DMS 273 (cell line): ENCODE measurements at regions not wholly inside any gene's neighbourhood (a gene's known extent, or its start where the extent isn't known, plus 50 kb on each side); places are given as distances from the start of the nearest gene placed in this dataset.
"Not testable (repeated sequence)": the region's sequence is repeated elsewhere in the genome, so short reads cannot be mapped to it uniquely, and the experiment has no call there.

Source experiments
- DNase-seq: peaks from one replicate; lab custom pipeline; 2025; ENCODE audit not compliant: unreplicated experiment; lab: John Stamatoyannopoulos, UW

DNA sequence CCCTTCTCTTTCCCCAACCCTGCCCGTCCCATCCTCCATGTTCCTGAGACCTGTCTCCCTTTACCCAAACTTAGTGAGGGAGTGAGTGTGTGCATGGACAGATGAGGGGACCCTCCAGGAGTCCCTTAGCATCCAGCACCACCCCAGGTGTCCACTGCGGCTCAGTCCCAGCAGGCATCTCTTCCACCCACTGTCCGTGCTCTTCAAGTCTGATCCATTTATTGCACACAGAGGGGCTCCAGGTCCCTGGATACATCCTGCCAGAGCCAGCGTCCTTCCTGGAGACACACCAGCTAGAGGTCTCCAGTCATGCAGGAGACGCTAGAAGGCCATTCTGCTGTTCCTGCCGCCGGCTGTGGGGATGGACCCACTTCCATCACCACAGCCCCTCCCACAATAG lies 239.2 kb downstream of the ADGRD1 start:
- DNase-seq: no peak

- DNase-seq: peak; percentile 13
Observed at GRCh38 chr12:131194166-131194565, 240.5 kb downstream of the ADGRD1 start.

GRCh38 chr12:131195796-131196195 lies 242.1 kb downstream of the ADGRD1 start:
- DNase-seq: no peak

GRCh38 chr12:131196220-131196619 lies 242.5 kb downstream of the ADGRD1 start:
- DNase-seq: no peak

- DNase-seq: no peak
Observed at GRCh38 chr12:131197490-131197889, 243.8 kb downstream of the ADGRD1 start.

GRCh38 chr12:131199221-131199620 lies 245.5 kb downstream of the ADGRD1 start:
- no peak for DNase-seq

GRCh38 chr12:131201912-131202311 lies 248.2 kb downstream of the ADGRD1 start:
- DNase-seq: not testable (repeated sequence)

GRCh38 chr12:131202592-131203378 lies 249.1 kb downstream of the ADGRD1 start:
- no peak for DNase-seq

DNA sequence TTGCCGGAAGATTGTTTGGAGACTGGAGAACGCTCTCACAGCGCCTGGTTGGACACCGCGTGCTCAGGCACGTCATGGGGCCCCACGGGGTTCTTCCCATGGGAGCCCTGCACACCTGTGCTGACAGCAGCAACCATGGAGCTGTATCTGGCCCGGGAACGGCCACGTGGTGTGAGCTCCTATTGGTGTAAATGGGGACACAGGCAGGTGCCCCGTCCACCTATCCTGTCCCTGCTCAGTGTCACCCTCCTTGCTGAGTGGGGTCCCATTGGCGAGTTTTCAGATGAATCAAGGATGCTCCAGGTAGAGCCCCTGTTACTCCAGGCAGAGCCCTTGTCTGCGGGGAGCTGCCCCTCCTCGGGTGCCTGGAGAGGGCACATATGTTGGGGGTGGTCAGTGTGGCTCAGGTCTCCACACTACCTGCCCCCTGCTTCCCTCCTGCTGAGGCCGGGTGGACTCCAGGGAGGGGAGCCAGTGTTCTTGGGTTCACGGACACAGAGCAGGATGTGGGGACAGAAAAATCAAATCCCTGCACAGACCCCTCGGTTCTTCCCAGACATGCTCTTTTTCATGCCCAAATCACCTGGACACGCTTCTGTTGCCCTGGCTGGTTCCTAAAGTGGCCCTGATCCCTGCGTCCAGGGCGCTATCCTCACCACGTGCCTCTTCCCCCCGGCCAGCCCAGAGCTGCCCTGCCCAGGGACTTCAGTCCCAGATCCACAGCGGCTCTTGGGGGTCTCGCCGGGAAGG lies 250.1 kb downstream of the ADGRD1 start:
- no peak for DNase-seq

- no peak for DNase-seq
Observed at GRCh38 chr12:131204416-131205274, 250.9 kb downstream of the ADGRD1 start.

GRCh38 chr12:131205275-131205933 lies 251.7 kb downstream of the ADGRD1 start:
- DNase-seq: not testable (repeated sequence)

GRCh38 chr12:131206630-131207299 lies 253.1 kb downstream of the ADGRD1 start:
- not testable (repeated sequence) for DNase-seq

- DNase-seq: not testable (repeated sequence)
Observed at GRCh38 chr12:131207300-131207660, 253.6 kb downstream of the ADGRD1 start.

DNA sequence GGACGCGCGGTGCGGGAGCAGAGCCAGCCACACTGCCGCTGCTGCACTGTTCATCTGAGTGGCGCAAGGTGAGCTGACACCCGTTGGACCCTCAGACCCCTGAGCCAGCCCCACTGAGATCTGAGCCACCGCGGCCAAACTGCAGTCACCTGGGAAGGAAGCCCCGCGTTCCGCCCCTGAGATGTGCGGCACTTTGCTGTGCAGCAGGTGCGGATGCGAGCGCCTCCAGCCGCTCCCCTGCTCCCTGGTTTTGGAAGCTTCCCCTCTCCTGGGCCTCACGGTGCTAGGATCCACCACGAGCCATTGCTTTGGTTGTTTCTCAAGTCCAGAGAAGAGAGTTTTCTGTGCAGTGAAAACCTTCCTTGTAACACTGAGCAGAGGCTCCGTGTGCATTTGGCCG lies 254.1 kb downstream of the ADGRD1 start:
- not testable (repeated sequence) for DNase-seq

- DNase-seq: no peak
Observed at GRCh38 chr12:131208425-131208824, 254.7 kb downstream of the ADGRD1 start.

- DNase-seq: no peak
Observed at GRCh38 chr12:131209082-131210070, 255.7 kb downstream of the ADGRD1 start.

- no peak for DNase-seq
Observed at GRCh38 chr12:131210506-131211339, 257.0 kb downstream of the ADGRD1 start.

GRCh38 chr12:131211340-131211938 lies 257.7 kb downstream of the ADGRD1 start:
- DNase-seq: no peak
